ENCODE measurements at regions not wholly inside any gene's neighbourhood (a gene's known extent, or its start where the extent isn't known, plus 50 kb on each side); places are given as distances from the start of the nearest gene placed in this dataset.
"Not testable (repeated sequence)": the region's sequence is repeated elsewhere in the genome, so short reads cannot be mapped to it uniquely, and the experiment has no call there.

DNA sequence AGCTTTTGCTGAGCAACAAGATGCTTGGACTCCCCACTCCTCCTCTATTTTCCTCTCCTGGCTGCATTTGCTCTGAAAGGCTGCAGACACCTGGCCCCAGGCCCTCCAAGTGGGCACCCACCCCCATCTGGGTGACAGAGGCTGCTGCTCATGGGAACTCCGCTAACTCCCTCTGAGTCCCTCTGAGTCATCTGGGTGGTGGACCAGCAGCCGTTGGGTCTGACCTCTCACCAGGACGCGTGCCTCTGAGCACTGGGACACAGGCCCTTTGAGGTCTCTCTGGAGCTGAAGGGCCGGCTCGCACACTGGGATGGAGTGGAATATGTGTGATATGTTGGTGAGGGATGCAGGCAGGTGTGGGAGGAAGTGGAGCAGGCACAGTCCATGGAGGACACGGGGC, 82.9 kb downstream of the ARHGAP11B start:
- not testable (repeated sequence) for H3K27me3 ChIP-seq (ENCODE audit: insufficient read depth, low read length, poor library complexity, severe bottlenecking); H4K20me1 ChIP-seq (ENCODE audit: insufficient read depth, low read length, poor library complexity, severe bottlenecking); H3K9ac ChIP-seq (ENCODE audit: low read depth, low read length, poor library complexity, severe bottlenecking); H3K9me2 ChIP-seq (replicated peaks; ENCODE audit: low read depth, low read length); H3K9me3 ChIP-seq (ENCODE audit: insufficient read depth, low read depth, low read length); H3K4me1 ChIP-seq (ENCODE audit: insufficient read depth, low read length, poor library complexity, severe bottlenecking); H2AFZ ChIP-seq (ENCODE audit: low read length); H3F3A ChIP-seq (ENCODE audit: low read depth); H3K36me3 ChIP-seq (ENCODE audit: insufficient read depth, low read length); H3K4me2 ChIP-seq (ENCODE audit: low read depth, low read length, poor library complexity, severe bottlenecking); H3K4me3 ChIP-seq (ENCODE audit: low read length, poor library complexity, severe bottlenecking); H3K79me2 ChIP-seq (ENCODE audit: insufficient read depth, low read length)

DNA sequence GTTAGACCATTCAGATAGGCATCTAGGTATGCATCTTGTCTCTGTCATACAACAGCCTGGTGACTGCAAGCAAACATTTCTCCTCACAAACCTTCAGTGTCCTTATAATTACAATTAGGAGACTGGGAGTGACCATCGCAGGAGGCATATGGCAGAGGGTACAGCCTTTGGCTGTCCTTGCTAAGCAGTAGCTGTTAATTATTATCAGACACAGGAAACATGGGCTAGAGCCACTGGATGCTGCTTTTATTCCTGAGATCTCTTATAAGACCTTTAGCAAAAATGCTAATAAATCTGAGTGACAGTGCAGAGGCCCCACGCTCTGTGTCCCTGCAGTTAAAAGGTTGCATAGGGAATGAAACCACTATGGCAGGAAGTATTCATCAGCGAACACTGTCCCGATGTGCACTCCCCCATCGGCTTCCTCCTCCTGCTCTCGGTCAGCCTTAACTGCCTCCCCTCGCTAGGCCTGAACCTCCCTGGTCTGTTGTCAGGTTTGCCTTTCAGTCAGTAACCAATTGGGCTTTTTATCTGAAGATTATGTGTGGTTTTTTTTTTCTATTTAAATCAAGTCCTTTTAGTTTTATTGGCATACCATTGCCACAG, 92.2 kb downstream of the ARHGAP11B start:
- peaks cover 62% of the 10 kb centered on the region for H3K36me3 ChIP-seq (ENCODE audit: insufficient read depth, low read length)
- H3K9me2 ChIP-seq (replicated peaks; ENCODE audit: low read depth, low read length); H3K9me3 ChIP-seq (ENCODE audit: insufficient read depth, low read depth, low read length); H3K27me3 ChIP-seq (ENCODE audit: insufficient read depth, low read length, poor library complexity, severe bottlenecking); H3F3A ChIP-seq (ENCODE audit: low read depth); H2AFZ ChIP-seq (ENCODE audit: low read length); H3K79me2 ChIP-seq (ENCODE audit: insufficient read depth, low read length); H4K20me1 ChIP-seq (ENCODE audit: insufficient read depth, low read length, poor library complexity, severe bottlenecking): not testable (repeated sequence)
- H3K4me1 ChIP-seq (ENCODE audit: insufficient read depth, low read length, poor library complexity, severe bottlenecking): peaks cover 20% of the 10 kb centered on the region
- peak overlapping the region; percentile 30 for H3K9ac ChIP-seq (ENCODE audit: low read depth, low read length, poor library complexity, severe bottlenecking)
- peak overlapping the region; percentile 20 for H3K4me3 ChIP-seq (ENCODE audit: low read length, poor library complexity, severe bottlenecking)
- H3K4me2 ChIP-seq (ENCODE audit: low read depth, low read length, poor library complexity, severe bottlenecking): peak overlapping the region; percentile 42

DNA sequence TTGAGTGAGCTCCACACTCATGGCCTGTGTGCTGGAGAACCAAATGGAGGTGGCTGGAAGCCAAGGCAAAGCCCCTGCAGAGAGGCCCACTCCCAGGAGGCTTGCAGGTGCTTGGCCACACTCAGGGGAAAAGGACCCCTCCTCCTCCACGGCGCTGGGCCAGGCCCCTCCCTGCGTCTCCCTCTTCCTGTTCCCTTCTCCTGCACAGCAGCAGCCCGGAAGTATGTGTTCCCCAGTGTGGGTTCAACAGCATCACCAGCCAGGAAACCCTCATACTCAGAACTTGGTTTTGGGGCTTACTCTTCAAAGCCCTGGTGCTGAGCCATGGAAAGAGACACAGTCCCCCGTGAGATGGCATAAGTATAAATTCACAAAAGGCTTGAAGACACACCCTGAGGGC, 93.4 kb downstream of the ARHGAP11B start:
- not testable (repeated sequence) for H3K4me3 ChIP-seq (ENCODE audit: low read length, poor library complexity, severe bottlenecking); H3F3A ChIP-seq (ENCODE audit: low read depth); H3K79me2 ChIP-seq (ENCODE audit: insufficient read depth, low read length); H3K9me2 ChIP-seq (replicated peaks; ENCODE audit: low read depth, low read length); H4K20me1 ChIP-seq (ENCODE audit: insufficient read depth, low read length, poor library complexity, severe bottlenecking); H3K9me3 ChIP-seq (ENCODE audit: insufficient read depth, low read depth, low read length); H2AFZ ChIP-seq (ENCODE audit: low read length); H3K9ac ChIP-seq (ENCODE audit: low read depth, low read length, poor library complexity, severe bottlenecking); H3K27me3 ChIP-seq (ENCODE audit: insufficient read depth, low read length, poor library complexity, severe bottlenecking)
- Histone ChIP-seq H3K4me2 (ENCODE audit: low read depth, low read length, poor library complexity, severe bottlenecking) (peak overlapping the region; percentile 17), H3K4me1 (ENCODE audit: insufficient read depth, low read length, poor library complexity, severe bottlenecking) (peaks cover 20% of the 10 kb centered on the region), H3K36me3 (ENCODE audit: insufficient read depth, low read length) (peaks cover 72% of the 10 kb centered on the region)

DNA sequence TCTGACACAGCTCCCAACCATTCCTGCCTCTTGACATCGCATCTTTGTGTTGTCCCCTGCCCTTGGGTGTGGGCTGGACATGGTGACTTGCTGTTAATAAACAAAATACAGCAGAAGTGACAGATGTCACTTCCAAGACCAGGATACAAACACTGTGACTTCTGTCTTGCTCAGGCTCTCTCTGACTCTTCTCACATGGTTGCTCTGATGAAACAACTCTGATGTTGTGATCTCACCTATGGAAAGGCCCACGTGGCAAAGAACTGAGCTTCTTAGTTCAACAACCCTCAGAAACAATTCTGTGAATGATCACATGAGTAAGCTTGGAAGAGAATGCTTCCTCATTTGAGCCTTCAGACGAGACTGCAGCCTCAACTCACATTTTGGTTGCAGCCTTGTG, 94.9 kb downstream of the ARHGAP11B start:
- H3K9me3 ChIP-seq (ENCODE audit: insufficient read depth, low read depth, low read length); H3K4me2 ChIP-seq (ENCODE audit: low read depth, low read length, poor library complexity, severe bottlenecking); H3K4me3 ChIP-seq (ENCODE audit: low read length, poor library complexity, severe bottlenecking); H3K9me2 ChIP-seq (replicated peaks; ENCODE audit: low read depth, low read length); H3K79me2 ChIP-seq (ENCODE audit: insufficient read depth, low read length); H2AFZ ChIP-seq (ENCODE audit: low read length); H3F3A ChIP-seq (ENCODE audit: low read depth); H4K20me1 ChIP-seq (ENCODE audit: insufficient read depth, low read length, poor library complexity, severe bottlenecking); H3K9ac ChIP-seq (ENCODE audit: low read depth, low read length, poor library complexity, severe bottlenecking); H3K27me3 ChIP-seq (ENCODE audit: insufficient read depth, low read length, poor library complexity, severe bottlenecking): not testable (repeated sequence)
- Histone ChIP-seq H3K4me1 (ENCODE audit: insufficient read depth, low read length, poor library complexity, severe bottlenecking) (peaks cover 20% of the 10 kb centered on the region), H3K36me3 (ENCODE audit: insufficient read depth, low read length) (peaks cover 84% of the 10 kb centered on the region)

DNA sequence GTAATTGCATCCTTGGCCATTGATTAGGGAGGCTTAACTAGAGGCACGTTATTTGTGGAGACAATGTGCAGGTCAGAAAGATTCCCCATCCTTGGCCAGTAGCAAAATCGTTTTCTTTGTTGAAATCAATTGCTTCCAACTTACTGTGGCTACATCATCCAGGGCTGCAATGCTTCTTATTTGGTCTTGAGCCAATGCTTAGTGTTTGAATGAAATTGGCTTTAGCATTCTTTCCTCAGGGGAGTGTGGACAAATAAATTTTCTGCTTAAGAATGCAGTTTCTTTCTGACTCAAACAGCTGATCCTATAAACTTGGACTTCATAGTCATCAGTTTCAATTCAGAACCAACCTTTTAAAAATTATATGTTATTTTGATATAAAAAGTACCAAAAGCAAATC, 95.6 kb downstream of the ARHGAP11B start:
- not testable (repeated sequence) for H3K9ac ChIP-seq (ENCODE audit: low read depth, low read length, poor library complexity, severe bottlenecking); H3K79me2 ChIP-seq (ENCODE audit: insufficient read depth, low read length); H3F3A ChIP-seq (ENCODE audit: low read depth); H3K9me3 ChIP-seq (ENCODE audit: insufficient read depth, low read depth, low read length); H3K4me2 ChIP-seq (ENCODE audit: low read depth, low read length, poor library complexity, severe bottlenecking); H3K27me3 ChIP-seq (ENCODE audit: insufficient read depth, low read length, poor library complexity, severe bottlenecking); H4K20me1 ChIP-seq (ENCODE audit: insufficient read depth, low read length, poor library complexity, severe bottlenecking); H2AFZ ChIP-seq (ENCODE audit: low read length); H3K9me2 ChIP-seq (replicated peaks; ENCODE audit: low read depth, low read length); H3K4me3 ChIP-seq (ENCODE audit: low read length, poor library complexity, severe bottlenecking)
- Histone ChIP-seq H3K36me3 (ENCODE audit: insufficient read depth, low read length) (peaks cover 91% of the 10 kb centered on the region), H3K4me1 (ENCODE audit: insufficient read depth, low read length, poor library complexity, severe bottlenecking) (peaks cover 20% of the 10 kb centered on the region)

DNA sequence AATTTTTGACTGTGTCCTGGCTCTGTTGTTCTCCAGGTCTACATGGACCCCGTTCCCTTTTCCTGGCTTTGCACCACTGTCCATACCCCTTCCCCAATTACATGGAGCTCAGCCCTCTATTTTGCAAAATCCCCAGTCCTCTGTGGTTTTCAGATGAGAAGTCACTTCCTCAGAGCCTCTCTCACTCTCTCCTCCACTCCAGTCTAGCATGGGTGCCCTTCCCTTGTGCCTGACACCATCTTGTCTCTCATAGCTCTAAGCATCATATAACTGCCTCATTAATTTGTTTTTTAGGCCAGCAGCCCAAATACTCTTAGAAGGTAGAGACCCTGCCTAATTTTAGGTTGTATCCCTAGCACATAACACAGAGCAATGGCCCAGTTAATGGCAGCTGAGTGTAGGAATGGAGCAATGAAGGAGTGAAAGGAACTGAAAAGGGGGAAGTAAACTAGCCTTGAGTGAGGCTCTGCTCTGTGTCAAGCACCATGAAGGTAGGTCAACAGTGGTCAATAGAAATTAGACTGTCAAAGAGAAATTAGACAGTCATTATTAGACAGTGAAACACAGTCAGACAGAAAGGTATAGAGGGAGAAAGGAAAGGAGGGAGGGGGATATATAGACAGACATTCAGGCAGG, 97.7 kb downstream of the ARHGAP11B start:
- H3K4me2 ChIP-seq (ENCODE audit: low read depth, low read length, poor library complexity, severe bottlenecking): not testable (repeated sequence)

DNA sequence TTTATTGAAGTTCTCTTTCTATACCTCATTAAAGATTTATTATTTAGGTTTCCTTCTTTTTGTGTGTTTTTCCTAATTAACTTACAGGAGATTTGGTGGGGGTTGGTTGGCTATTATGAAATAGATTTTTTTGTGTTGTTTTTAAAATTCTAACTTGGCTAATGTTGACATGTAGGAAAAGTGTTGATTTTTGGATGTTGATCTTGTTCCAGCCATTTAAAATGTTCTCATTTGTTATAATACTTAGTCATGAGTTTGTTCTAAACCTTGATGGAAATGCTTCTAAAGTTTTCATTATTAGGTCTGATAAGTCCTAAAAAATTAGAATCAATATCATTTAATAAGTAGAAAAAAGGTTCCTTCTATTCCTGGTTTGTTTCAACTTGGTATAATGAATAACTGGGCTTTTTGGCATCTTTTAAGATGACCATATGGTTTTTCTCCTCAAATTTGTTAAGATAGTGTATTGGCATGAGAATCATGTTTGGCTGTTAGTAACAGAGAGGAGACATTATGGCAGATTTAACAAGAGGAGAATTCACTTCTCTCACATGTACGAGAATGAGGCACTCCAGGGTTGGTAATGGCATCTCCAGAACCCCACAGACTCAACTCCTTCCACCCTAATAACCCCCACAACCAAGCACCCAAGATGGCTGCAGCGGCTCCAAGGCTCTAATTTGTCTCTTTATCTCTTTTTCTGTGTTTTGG, 104.1 kb downstream of the ARHGAP11B start:
- H3K27me3 ChIP-seq (ENCODE audit: insufficient read depth, low read length, poor library complexity, severe bottlenecking); H3K4me2 ChIP-seq (ENCODE audit: low read depth, low read length, poor library complexity, severe bottlenecking); H3K79me2 ChIP-seq (ENCODE audit: insufficient read depth, low read length): not testable (repeated sequence)

More for the DNA sequence above, 97.7 kb downstream of the ARHGAP11B start:
- H3K9me3 ChIP-seq (ENCODE audit: insufficient read depth, low read depth, low read length); H3F3A ChIP-seq (ENCODE audit: low read depth); H3K27me3 ChIP-seq (ENCODE audit: insufficient read depth, low read length, poor library complexity, severe bottlenecking); H3K9ac ChIP-seq (ENCODE audit: low read depth, low read length, poor library complexity, severe bottlenecking); H2AFZ ChIP-seq (ENCODE audit: low read length); H3K4me3 ChIP-seq (ENCODE audit: low read length, poor library complexity, severe bottlenecking); H3K79me2 ChIP-seq (ENCODE audit: insufficient read depth, low read length); H3K9me2 ChIP-seq (replicated peaks; ENCODE audit: low read depth, low read length); H4K20me1 ChIP-seq (ENCODE audit: insufficient read depth, low read length, poor library complexity, severe bottlenecking): not testable (repeated sequence)
- peaks cover 92% of the 10 kb centered on the region for H3K36me3 ChIP-seq (ENCODE audit: insufficient read depth, low read length)
- H3K4me1 ChIP-seq (ENCODE audit: insufficient read depth, low read length, poor library complexity, severe bottlenecking): peaks cover 11% of the 10 kb centered on the region

More for the DNA sequence above, 104.1 kb downstream of the ARHGAP11B start:
- H4K20me1 ChIP-seq (ENCODE audit: insufficient read depth, low read length, poor library complexity, severe bottlenecking); H3F3A ChIP-seq (ENCODE audit: low read depth); H3K4me1 ChIP-seq (ENCODE audit: insufficient read depth, low read length, poor library complexity, severe bottlenecking); H2AFZ ChIP-seq (ENCODE audit: low read length); H3K4me3 ChIP-seq (ENCODE audit: low read length, poor library complexity, severe bottlenecking); H3K9me2 ChIP-seq (replicated peaks; ENCODE audit: low read depth, low read length); H3K9me3 ChIP-seq (ENCODE audit: insufficient read depth, low read depth, low read length); H3K9ac ChIP-seq (ENCODE audit: low read depth, low read length, poor library complexity, severe bottlenecking): not testable (repeated sequence)
- H3K36me3 ChIP-seq (ENCODE audit: insufficient read depth, low read length): peaks cover 92% of the 10 kb centered on the region

Measured in Loucy (cell line).